Suprapubic skin (tissue), 4 donors: ENCODE measurements at regions not wholly inside any gene's neighbourhood (a gene's known extent, or its start where the extent isn't known, plus 50 kb on each side); places are given as distances from the start of the nearest gene placed in this dataset.
A peak's percentile ranks its signal among the peaks of the same experiment; 100 is the strongest.

Experiments
- DNase-seq, 2 donors: peaks; one replicate each; pipeline ENCODE4 v3.0.0-alpha.2; 2019; ENCODE audit warnings: low spot score in 2 of 2
- H3K27ac ChIP-seq: fragments of 200-600 bp; sonication (generic); one replicate; pipeline ENCODE4 v1.5.1; 2019
- H3K27me3 ChIP-seq: fragments of 200-600 bp; sonication (generic); one replicate; pipeline ENCODE4 v1.5.1; 2019
- H3K36me3 ChIP-seq: fragments of 200-600 bp; sonication (generic); one replicate; pipeline ENCODE4 v1.5.1; 2019
- H3K4me1 ChIP-seq: fragments of 200-600 bp; sonication (generic); one replicate; pipeline ENCODE4 v1.5.1; 2019
- H3K4me3 ChIP-seq: fragments of 200-600 bp; sonication (generic); one replicate; pipeline ENCODE4 v1.5.1; 2019; ENCODE audit warnings: mild to moderate bottlenecking
- H3K9me3 ChIP-seq: fragments of 200-600 bp; sonication (generic); one replicate; pipeline ENCODE4 v1.5.1; 2019
- CTCF ChIP-seq, 2 donors: fragments of 200-600 bp in 1 of 2; fragments of 450-650 bp in 1 of 2; sonication (generic) in 1 of 2; IDR thresholded peaks; one replicate each; pipeline ENCODE4 v1.5.1; 2016 to 2019; ENCODE audit warnings: antibody characterized with exemption in 2 of 2, mild to moderate bottlenecking in 1 of 2, moderate library complexity in 1 of 2
- EP300 ChIP-seq: sonication (generic); formaldehyde crosslinking; IDR thresholded peaks from one replicate; pipeline ENCODE4 v1.6.1; 2017; ENCODE audit warnings: antibody characterized with exemption
- POLR2A ChIP-seq, 2 donors: fragments of 450-650 bp; IDR thresholded peaks; one replicate each; pipeline ENCODE4 v1.6.1; 2017; ENCODE audit warnings: antibody characterized with exemption in 2 of 2, mild to moderate bottlenecking in 2 of 2, moderate library complexity in 2 of 2
- POLR2AphosphoS5 ChIP-seq, 3 donors: sonication (generic); formaldehyde crosslinking; IDR thresholded peaks; one replicate each; pipeline ENCODE4 v1.6.1; 2017; ENCODE audit warnings: antibody characterized with exemption in 3 of 3
- WGBS: methylation state at CpG from one replicate; pipeline ENCODE4 v1.1.5; 2018; 5-methylcytosine and 5-hydroxymethylcytosine counted together

GRCh38 chrX:13102636-13103035 is 58.2 kb upstream of the FAM9C start:
- Histone ChIP-seq H3K27me3 (no peaks in the 10 kb centered on the region), H3K36me3 (no peaks in the 10 kb centered on the region), H3K4me3 (no peak overlapping the region), H3K27ac (peak overlapping the region; percentile 51), H3K9me3 (no peaks in the 10 kb centered on the region), H3K4me1 (peaks cover 30% of the 10 kb centered on the region)
- no peak for DNase-seq
- no peak for TF ChIP-seq POLR2A (IDR thresholded peaks at IDR 0.05)
- TF ChIP-seq EP300 = no peak
- no peak for TF ChIP-seq CTCF (IDR thresholded peaks at IDR 0.05)
- TF ChIP-seq POLR2AphosphoS5 (IDR thresholded peaks at IDR 0.05) = no peak

GRCh38 chrX:13101441-13102139 is 57.2 kb upstream of the FAM9C start:
- no peaks in the 10 kb centered on the region for H3K27me3 ChIP-seq
- peak overlapping the region; percentile 67 for H3K27ac ChIP-seq
- H3K4me1 ChIP-seq = peaks cover 30% of the 10 kb centered on the region
- no peak overlapping the region for H3K4me3 ChIP-seq
- H3K36me3 ChIP-seq = no peaks in the 10 kb centered on the region
- 49% methylated on average over 9 of the region's 9 CpGs for WGBS
- TF ChIP-seq POLR2AphosphoS5 (IDR thresholded peaks at IDR 0.05) = peak in 2 of 3 donors; percentile 40 to 65
- TF ChIP-seq CTCF (IDR thresholded peaks at IDR 0.05) = no peak
- peak; percentile 76 to 82 for DNase-seq
- H3K9me3 ChIP-seq = no peaks in the 10 kb centered on the region

GRCh38 chrX:13099121-13099520 is 54.7 kb upstream of the FAM9C start:
- Histone ChIP-seq H3K27me3 (no peaks in the 10 kb centered on the region), H3K9me3 (no peaks in the 10 kb centered on the region), H3K27ac (no peak overlapping the region), H3K4me1 (peaks cover 38% of the 10 kb centered on the region), H3K4me3 (no peak overlapping the region), H3K36me3 (no peaks in the 10 kb centered on the region)
- DNase-seq = no peak
- no peak for TF ChIP-seq CTCF (IDR thresholded peaks at IDR 0.05)
- TF ChIP-seq EP300 = no peak
- TF ChIP-seq POLR2A (IDR thresholded peaks at IDR 0.05) = no peak
- no peak for TF ChIP-seq POLR2AphosphoS5 (IDR thresholded peaks at IDR 0.05)

GRCh38 chrX:13096728-13097127 is 52.3 kb upstream of the FAM9C start:
- TF ChIP-seq CTCF (IDR thresholded peaks at IDR 0.05) (no peak), POLR2A (IDR thresholded peaks at IDR 0.05) (no peak), POLR2AphosphoS5 (IDR thresholded peaks at IDR 0.05) (no peak), EP300 (no peak)
- Histone ChIP-seq H3K4me3 (no peak overlapping the region), H3K27ac (no peak overlapping the region), H3K9me3 (no peaks in the 10 kb centered on the region), H3K27me3 (no peaks in the 10 kb centered on the region), H3K36me3 (no peaks in the 10 kb centered on the region), H3K4me1 (peaks cover 28% of the 10 kb centered on the region)
- 86% methylated on average over 2 of the region's 2 CpGs for WGBS
- no peak for DNase-seq

GRCh38 chrX:13094828-13095341 is 50.5 kb upstream of the FAM9C start:
- H3K27me3 ChIP-seq = no peaks in the 10 kb centered on the region
- H3K36me3 ChIP-seq = no peaks in the 10 kb centered on the region
- peak overlapping the region; percentile 10 for H3K27ac ChIP-seq
- DNase-seq = no peak
- WGBS = 79% methylated on average over 4 of the region's 4 CpGs
- H3K9me3 ChIP-seq = no peaks in the 10 kb centered on the region
- no peak for TF ChIP-seq POLR2A (IDR thresholded peaks at IDR 0.05)
- no peak for TF ChIP-seq POLR2AphosphoS5 (IDR thresholded peaks at IDR 0.05)
- TF ChIP-seq CTCF (IDR thresholded peaks at IDR 0.05) = no peak
- TF ChIP-seq EP300 = no peak
- peaks cover 23% of the 10 kb centered on the region for H3K4me1 ChIP-seq
- H3K4me3 ChIP-seq = no peak overlapping the region
